GM23338 (cell line): ENCODE measurements at regions not wholly inside any gene's neighbourhood (a gene's known extent, or its start where the extent isn't known, plus 50 kb on each side); places are given as distances from the start of the nearest gene placed in this dataset.

ENCODE experiments used
- ATAC-seq: fragments of 200-7000 bp; cut with Tn5 transposase; 3 replicates; pipeline ENCODE4 v1.9.1; 2020
- DNase-seq: peaks from one replicate; pipeline ENCODE4 v3.0.0-alpha.2; 2015; ENCODE audit warnings: low spot score
- H2AFZ ChIP-seq: fragments of 200-600 bp; sonication (generic); 2 replicates; pipeline ENCODE4 v1.8.0; 2016; ENCODE audit warnings: antibody characterized with exemption, mild to moderate bottlenecking, moderate library complexity
- H3F3A ChIP-seq: fragments of 200-600 bp; sonication (generic); replicated peaks from 2 replicates; pipeline ENCODE4 v1.8.0; 2017; ENCODE audit warnings: antibody characterized with exemption, mixed run types, low read depth
- H3K27ac ChIP-seq: fragments of 200-600 bp; sonication (generic); 2 replicates; pipeline ENCODE4 v1.6.1; 2016; ENCODE audit warnings: low read depth
- H3K27me3 ChIP-seq: fragments of 200-600 bp; sonication (generic); 2 replicates; pipeline ENCODE4 v1.8.0; 2016; ENCODE audit warnings: mild to moderate bottlenecking, mixed run types, moderate library complexity; ENCODE audit not compliant: insufficient read depth
- H3K36me3 ChIP-seq: fragments of 200-600 bp; sonication (generic); 2 replicates; pipeline ENCODE4 v1.8.0; 2016; ENCODE audit warnings: mild to moderate bottlenecking; ENCODE audit not compliant: insufficient read depth
- H3K4me1 ChIP-seq: fragments of 200-600 bp; sonication (generic); 2 replicates; pipeline ENCODE4 v1.8.0; 2016; ENCODE audit warnings: mild to moderate bottlenecking, moderate library complexity; ENCODE audit not compliant: insufficient read depth
- H3K4me2 ChIP-seq: fragments of 200-600 bp; sonication (generic); 2 replicates; pipeline ENCODE4 v1.7.1; 2017; ENCODE audit warnings: mixed run types
- H3K4me3 ChIP-seq: fragments of 200-600 bp; sonication (generic); 2 replicates; pipeline ENCODE4 v1.6.1; 2016; ENCODE audit warnings: mixed run types
- H3K79me2 ChIP-seq: fragments of 200-600 bp; sonication (generic); replicated peaks from 2 replicates; pipeline ENCODE4 v1.8.0; 2017; ENCODE audit warnings: mild to moderate bottlenecking; ENCODE audit not compliant: insufficient read depth
- H3K9me2 ChIP-seq: fragments of 200-600 bp; sonication (generic); 2 replicates; pipeline ENCODE4 v1.8.0; 2017; ENCODE audit not compliant: insufficient read depth
- H4K20me1 ChIP-seq: fragments of 200-600 bp; sonication (generic); replicated peaks from 2 replicates; pipeline ENCODE4 v1.8.0; 2017; ENCODE audit warnings: mild to moderate bottlenecking; ENCODE audit not compliant: insufficient read depth
- H3K27ac Mint-ChIP-seq: 2 replicates; pipeline ENCODE4 v1.8.0; 2020; ENCODE audit warnings: inconsistent platforms, mild to moderate bottlenecking, moderate library complexity, mixed read lengths
- H3K27me3 Mint-ChIP-seq: 3 replicates; pipeline ENCODE4 v1.8.0; 2022; ENCODE audit warnings: low read depth, mild to moderate bottlenecking, moderate library complexity, mixed read lengths, inconsistent platforms; ENCODE audit not compliant: insufficient read depth, poor library complexity
- H3K36me3 Mint-ChIP-seq: 3 replicates; pipeline ENCODE4 v1.8.0; 2021; ENCODE audit warnings: low read depth, mild to moderate bottlenecking, inconsistent platforms, moderate library complexity, mixed read lengths
- H3K4me1 Mint-ChIP-seq: 3 replicates; pipeline ENCODE4 v1.8.0; 2020; ENCODE audit warnings: mild to moderate bottlenecking, inconsistent platforms, mixed read lengths
- H3K4me3 Mint-ChIP-seq: 3 replicates; pipeline ENCODE4 v1.8.0; 2021; ENCODE audit warnings: moderate library complexity, mild to moderate bottlenecking, inconsistent platforms, mixed read lengths
- H3K9me3 Mint-ChIP-seq: 3 replicates; pipeline ENCODE4 v1.8.0; 2020; ENCODE audit warnings: moderate library complexity, mild to moderate bottlenecking, inconsistent platforms, mixed read lengths
- CREB1 ChIP-seq: fragments of 250-450 bp; sonication (Bioruptor Pico); IDR thresholded peaks from 2 replicates; pipeline ENCODE4 v1.5.0; 2020; ENCODE audit warnings: low read depth, mild to moderate bottlenecking, moderate library complexity
- ETS1 ChIP-seq: IDR thresholded peaks from 2 replicates; pipeline ENCODE4 v1.6.1; 2016; ENCODE audit warnings: antibody characterized with exemption
- EZH2 ChIP-seq: fragments of 200-600 bp; sonication (generic); IDR thresholded peaks from one replicate; pipeline ENCODE4 v1.8.0; 2017; ENCODE audit warnings: antibody characterized with exemption, mild to moderate bottlenecking, low read depth; ENCODE audit not compliant: unreplicated experiment
- EZH2phosphoT487 ChIP-seq: fragments of 200-600 bp; sonication (generic); IDR thresholded peaks from one replicate; pipeline ENCODE4 v1.8.1; 2018; ENCODE audit warnings: antibody characterized with exemption; ENCODE audit not compliant: unreplicated experiment
- JUNB ChIP-seq: IDR thresholded peaks from one replicate; pipeline ENCODE4 v1.6.1; 2016; ENCODE audit warnings: antibody characterized with exemption; ENCODE audit not compliant: unreplicated experiment
- NANOG ChIP-seq: IDR thresholded peaks from 2 replicates; pipeline ENCODE4 v1.6.1; 2016; ENCODE audit warnings: antibody characterized with exemption, borderline replicate concordance
- POLR2AphosphoS5 ChIP-seq: IDR thresholded peaks from 2 replicates; pipeline ENCODE4 v1.6.1; 2016; ENCODE audit warnings: antibody characterized with exemption, low read depth
- STAT1 ChIP-seq: IDR thresholded peaks from one replicate; pipeline ENCODE4 v1.6.1; 2016; ENCODE audit warnings: antibody characterized with exemption; ENCODE audit not compliant: unreplicated experiment
- ZNF114 ChIP-seq: fragments of 250-450 bp; sonication (Bioruptor Pico); IDR thresholded peaks from 2 replicates; pipeline ENCODE4 v1.5.0; 2020; ENCODE audit warnings: mild to moderate bottlenecking, moderate library complexity
- ZNF331 ChIP-seq: fragments of 250-450 bp; sonication (Bioruptor Pico); IDR thresholded peaks from 2 replicates; pipeline ENCODE4 v1.5.0; 2020; ENCODE audit warnings: low read depth, mild to moderate bottlenecking, moderate library complexity
- TF ChIP-seq, protein P1 (sequence below): fragments of 250-450 bp; sonication (Bioruptor Pico); IDR thresholded peaks from 2 replicates; pipeline ENCODE4 v1.5.0; 2020; ENCODE audit warnings: mild to moderate bottlenecking, moderate library complexity
- TF ChIP-seq, protein P2 (sequence below), 2 experiments: fragments of 200-600 bp in 1 of 2; sonication (generic) in 1 of 2; conservative IDR thresholded peaks; 2 replicates each; pipeline versions ENCODE4 v1.5.1 to v1.6.1; 2016 to 2017; ENCODE audit warnings: antibody characterized with exemption in 2 of 2, low read depth in 2 of 2, mild to moderate bottlenecking in 2 of 2, moderate library complexity in 1 of 2
- TF ChIP-seq, protein P3 (sequence below): IDR thresholded peaks from one replicate; pipeline ENCODE4 v1.6.1; 2018; ENCODE audit warnings: antibody characterized with exemption; ENCODE audit not compliant: unreplicated experiment

DNA sequence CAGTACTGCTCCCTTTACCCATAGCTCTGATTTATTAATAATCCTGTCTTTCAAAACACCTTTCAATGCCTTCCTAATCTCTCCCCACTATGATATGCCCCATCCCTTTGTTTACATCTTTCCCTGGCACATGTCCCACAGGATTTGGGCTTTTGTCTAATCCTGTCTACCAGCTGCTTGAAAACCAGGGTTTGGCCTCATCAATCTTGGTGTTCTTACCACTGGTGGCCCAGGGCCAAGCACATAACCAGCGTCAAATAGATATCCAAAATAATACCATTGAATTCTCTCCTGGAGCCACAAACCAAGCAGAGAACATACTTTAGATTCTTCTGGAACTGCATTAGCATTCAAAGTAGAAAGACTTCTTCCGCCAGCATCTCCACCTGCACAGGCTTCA lies 104.8 kb upstream of the PPP2R3A start:
- Mint-ChIP-seq H3K36me3 (no peaks in the 10 kb centered on the region), H3K4me1 (no peaks in the 10 kb centered on the region), H3K9me3 (no peaks in the 10 kb centered on the region), H3K27ac (no peak overlapping the region), H3K27me3 (no peaks in the 10 kb centered on the region), H3K4me3 (no peak overlapping the region)
- TF ChIP-seq, protein P1, sequence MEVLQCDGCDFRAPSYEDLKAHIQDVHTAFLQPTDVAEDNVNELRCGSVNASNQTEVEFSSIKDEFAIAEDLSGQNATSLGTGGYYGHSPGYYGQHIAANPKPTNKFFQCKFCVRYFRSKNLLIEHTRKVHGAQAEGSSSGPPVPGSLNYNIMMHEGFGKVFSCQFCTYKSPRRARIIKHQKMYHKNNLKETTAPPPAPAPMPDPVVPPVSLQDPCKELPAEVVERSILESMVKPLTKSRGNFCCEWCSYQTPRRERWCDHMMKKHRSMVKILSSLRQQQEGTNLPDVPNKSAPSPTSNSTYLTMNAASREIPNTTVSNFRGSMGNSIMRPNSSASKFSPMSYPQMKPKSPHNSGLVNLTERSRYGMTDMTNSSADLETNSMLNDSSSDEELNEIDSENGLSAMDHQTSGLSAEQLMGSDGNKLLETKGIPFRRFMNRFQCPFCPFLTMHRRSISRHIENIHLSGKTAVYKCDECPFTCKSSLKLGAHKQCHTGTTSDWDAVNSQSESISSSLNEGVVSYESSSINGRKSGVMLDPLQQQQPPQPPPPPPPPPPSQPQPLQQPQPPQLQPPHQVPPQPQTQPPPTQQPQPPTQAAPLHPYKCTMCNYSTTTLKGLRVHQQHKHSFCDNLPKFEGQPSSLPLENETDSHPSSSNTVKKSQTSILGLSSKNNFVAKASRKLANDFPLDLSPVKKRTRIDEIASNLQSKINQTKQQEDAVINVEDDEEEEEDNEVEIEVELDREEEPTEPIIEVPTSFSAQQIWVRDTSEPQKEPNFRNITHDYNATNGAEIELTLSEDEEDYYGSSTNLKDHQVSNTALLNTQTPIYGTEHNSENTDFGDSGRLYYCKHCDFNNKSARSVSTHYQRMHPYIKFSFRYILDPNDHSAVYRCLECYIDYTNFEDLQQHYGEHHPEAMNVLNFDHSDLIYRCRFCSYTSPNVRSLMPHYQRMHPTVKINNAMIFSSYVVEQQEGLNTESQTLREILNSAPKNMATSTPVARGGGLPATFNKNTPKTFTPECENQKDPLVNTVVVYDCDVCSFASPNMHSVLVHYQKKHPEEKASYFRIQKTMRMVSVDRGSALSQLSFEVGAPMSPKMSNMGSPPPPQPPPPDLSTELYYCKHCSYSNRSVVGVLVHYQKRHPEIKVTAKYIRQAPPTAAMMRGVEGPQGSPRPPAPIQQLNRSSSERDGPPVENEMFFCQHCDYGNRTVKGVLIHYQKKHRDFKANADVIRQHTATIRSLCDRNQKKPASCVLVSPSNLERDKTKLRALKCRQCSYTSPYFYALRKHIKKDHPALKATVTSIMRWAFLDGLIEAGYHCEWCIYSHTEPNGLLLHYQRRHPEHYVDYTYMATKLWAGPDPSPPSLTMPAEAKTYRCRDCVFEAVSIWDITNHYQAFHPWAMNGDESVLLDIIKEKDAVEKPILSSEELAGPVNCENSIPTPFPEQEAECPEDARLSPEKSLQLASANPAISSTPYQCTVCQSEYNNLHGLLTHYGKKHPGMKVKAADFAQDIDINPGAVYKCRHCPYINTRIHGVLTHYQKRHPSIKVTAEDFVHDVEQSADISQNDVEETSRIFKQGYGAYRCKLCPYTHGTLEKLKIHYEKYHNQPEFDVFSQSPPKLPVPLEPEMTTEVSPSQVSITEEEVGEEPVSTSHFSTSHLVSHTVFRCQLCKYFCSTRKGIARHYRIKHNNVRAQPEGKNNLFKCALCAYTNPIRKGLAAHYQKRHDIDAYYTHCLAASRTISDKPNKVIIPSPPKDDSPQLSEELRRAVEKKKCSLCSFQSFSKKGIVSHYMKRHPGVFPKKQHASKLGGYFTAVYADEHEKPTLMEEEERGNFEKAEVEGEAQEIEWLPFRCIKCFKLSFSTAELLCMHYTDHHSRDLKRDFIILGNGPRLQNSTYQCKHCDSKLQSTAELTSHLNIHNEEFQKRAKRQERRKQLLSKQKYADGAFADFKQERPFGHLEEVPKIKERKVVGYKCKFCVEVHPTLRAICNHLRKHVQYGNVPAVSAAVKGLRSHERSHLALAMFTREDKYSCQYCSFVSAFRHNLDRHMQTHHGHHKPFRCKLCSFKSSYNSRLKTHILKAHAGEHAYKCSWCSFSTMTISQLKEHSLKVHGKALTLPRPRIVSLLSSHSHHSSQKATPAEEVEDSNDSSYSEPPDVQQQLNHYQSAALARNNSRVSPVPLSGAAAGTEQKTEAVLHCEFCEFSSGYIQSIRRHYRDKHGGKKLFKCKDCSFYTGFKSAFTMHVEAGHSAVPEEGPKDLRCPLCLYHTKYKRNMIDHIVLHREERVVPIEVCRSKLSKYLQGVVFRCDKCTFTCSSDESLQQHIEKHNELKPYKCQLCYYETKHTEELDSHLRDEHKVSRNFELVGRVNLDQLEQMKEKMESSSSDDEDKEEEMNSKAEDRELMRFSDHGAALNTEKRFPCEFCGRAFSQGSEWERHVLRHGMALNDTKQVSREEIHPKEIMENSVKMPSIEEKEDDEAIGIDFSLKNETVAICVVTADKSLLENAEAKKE (CRISPR knock-in tag), result no peak
- no peak for TF ChIP-seq JUNB
- no peak for TF ChIP-seq STAT1
- no peak for TF ChIP-seq EZH2phosphoT487
- no peak for TF ChIP-seq CREB1 (CRISPR knock-in tag)
- TF ChIP-seq EZH2, result no peak
- no peak for TF ChIP-seq ZNF114 (CRISPR knock-in tag)
- TF ChIP-seq NANOG, result no peak
- no peak for TF ChIP-seq ETS1
- TF ChIP-seq, protein P2, sequence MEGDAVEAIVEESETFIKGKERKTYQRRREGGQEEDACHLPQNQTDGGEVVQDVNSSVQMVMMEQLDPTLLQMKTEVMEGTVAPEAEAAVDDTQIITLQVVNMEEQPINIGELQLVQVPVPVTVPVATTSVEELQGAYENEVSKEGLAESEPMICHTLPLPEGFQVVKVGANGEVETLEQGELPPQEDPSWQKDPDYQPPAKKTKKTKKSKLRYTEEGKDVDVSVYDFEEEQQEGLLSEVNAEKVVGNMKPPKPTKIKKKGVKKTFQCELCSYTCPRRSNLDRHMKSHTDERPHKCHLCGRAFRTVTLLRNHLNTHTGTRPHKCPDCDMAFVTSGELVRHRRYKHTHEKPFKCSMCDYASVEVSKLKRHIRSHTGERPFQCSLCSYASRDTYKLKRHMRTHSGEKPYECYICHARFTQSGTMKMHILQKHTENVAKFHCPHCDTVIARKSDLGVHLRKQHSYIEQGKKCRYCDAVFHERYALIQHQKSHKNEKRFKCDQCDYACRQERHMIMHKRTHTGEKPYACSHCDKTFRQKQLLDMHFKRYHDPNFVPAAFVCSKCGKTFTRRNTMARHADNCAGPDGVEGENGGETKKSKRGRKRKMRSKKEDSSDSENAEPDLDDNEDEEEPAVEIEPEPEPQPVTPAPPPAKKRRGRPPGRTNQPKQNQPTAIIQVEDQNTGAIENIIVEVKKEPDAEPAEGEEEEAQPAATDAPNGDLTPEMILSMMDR (conservative IDR thresholded peaks at IDR 0.05; ENCODE audit: low read depth in 2 of 2), result no peak
- TF ChIP-seq, protein P3, sequence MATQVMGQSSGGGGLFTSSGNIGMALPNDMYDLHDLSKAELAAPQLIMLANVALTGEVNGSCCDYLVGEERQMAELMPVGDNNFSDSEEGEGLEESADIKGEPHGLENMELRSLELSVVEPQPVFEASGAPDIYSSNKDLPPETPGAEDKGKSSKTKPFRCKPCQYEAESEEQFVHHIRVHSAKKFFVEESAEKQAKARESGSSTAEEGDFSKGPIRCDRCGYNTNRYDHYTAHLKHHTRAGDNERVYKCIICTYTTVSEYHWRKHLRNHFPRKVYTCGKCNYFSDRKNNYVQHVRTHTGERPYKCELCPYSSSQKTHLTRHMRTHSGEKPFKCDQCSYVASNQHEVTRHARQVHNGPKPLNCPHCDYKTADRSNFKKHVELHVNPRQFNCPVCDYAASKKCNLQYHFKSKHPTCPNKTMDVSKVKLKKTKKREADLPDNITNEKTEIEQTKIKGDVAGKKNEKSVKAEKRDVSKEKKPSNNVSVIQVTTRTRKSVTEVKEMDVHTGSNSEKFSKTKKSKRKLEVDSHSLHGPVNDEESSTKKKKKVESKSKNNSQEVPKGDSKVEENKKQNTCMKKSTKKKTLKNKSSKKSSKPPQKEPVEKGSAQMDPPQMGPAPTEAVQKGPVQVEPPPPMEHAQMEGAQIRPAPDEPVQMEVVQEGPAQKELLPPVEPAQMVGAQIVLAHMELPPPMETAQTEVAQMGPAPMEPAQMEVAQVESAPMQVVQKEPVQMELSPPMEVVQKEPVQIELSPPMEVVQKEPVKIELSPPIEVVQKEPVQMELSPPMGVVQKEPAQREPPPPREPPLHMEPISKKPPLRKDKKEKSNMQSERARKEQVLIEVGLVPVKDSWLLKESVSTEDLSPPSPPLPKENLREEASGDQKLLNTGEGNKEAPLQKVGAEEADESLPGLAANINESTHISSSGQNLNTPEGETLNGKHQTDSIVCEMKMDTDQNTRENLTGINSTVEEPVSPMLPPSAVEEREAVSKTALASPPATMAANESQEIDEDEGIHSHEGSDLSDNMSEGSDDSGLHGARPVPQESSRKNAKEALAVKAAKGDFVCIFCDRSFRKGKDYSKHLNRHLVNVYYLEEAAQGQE, result no peak
- no peak for TF ChIP-seq ZNF331 (CRISPR knock-in tag)
- no peak for TF ChIP-seq POLR2AphosphoS5
- no peaks in the 10 kb centered on the region for H3K79me2 ChIP-seq
- no peak overlapping the region for H3K27ac ChIP-seq
- no peaks in the 10 kb centered on the region for H4K20me1 ChIP-seq
- no peak overlapping the region for H3K4me3 ChIP-seq
- no peaks in the 10 kb centered on the region for H3F3A ChIP-seq
- H3K36me3 ChIP-seq, result no peaks in the 10 kb centered on the region
- no peaks in the 10 kb centered on the region for H3K4me1 ChIP-seq
- no peaks in the 10 kb centered on the region for H3K27me3 ChIP-seq
- H3K9me2 ChIP-seq, result peaks cover 18% of the 10 kb centered on the region
- no peak overlapping the region for H3K4me2 ChIP-seq
- H2AFZ ChIP-seq, result no peak overlapping the region
- DNase-seq, result no peak
- ATAC-seq, result no peak
